ENCODE measurements at regions not wholly inside any gene's neighbourhood (a gene's known extent, or its start where the extent isn't known, plus 50 kb on each side); places are given as distances from the start of the nearest gene placed in this dataset.

DNA sequence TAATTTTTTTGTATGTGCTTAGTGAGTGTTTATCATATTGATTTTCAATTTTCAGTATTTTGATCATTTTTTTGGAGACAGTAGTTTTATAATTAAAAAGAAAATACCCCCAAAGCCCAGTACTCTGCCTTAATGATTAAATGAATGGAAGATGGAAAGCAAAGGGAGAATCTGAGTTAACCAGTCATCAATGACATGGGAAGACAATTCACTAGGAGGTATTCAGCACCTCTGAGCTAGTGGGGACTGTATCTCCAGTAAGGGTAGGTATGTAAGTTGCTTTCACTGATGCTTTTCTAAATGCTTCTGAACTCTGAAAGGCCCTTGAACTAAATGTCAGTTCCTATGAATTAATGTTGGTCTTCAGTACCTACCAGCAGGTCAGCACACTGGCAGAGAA lies 590.4 kb upstream of the DPPA4 start:
- TF ChIP-seq EGR1 (IDR thresholded peaks at IDR 0.05), result no peak
- TF ChIP-seq ZBTB7A (IDR thresholded peaks at IDR 0.05; ENCODE audit: low read depth), result no peak
- TF ChIP-seq TAF1 (IDR thresholded peaks at IDR 0.05; ENCODE audit: low read depth), result no peak
- no peak for TF ChIP-seq TCF12 (IDR thresholded peaks at IDR 0.05; ENCODE audit: low read depth)
- no peak for TF ChIP-seq RAD21 (IDR thresholded peaks at IDR 0.05; ENCODE audit: low read depth)
- no peak for TF ChIP-seq NFIC (IDR thresholded peaks at IDR 0.05)
- no peak for TF ChIP-seq FOXM1 (IDR thresholded peaks at IDR 0.05; ENCODE audit: borderline replicate concordance, low read depth)
- TF ChIP-seq, protein P1, sequence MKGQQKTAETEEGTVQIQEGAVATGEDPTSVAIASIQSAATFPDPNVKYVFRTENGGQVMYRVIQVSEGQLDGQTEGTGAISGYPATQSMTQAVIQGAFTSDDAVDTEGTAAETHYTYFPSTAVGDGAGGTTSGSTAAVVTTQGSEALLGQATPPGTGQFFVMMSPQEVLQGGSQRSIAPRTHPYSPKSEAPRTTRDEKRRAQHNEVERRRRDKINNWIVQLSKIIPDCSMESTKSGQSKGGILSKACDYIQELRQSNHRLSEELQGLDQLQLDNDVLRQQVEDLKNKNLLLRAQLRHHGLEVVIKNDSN (IDR thresholded peaks at IDR 0.05), result no peak
- no peak for TF ChIP-seq CREB1 (IDR thresholded peaks at IDR 0.05; ENCODE audit: low read depth)
- no peak for TF ChIP-seq CEBPB (IDR thresholded peaks at IDR 0.05)
- TF ChIP-seq, protein P2, sequence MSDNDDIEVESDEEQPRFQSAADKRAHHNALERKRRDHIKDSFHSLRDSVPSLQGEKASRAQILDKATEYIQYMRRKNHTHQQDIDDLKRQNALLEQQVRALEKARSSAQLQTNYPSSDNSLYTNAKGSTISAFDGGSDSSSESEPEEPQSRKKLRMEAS (IDR thresholded peaks at IDR 0.05), result no peak
- TF ChIP-seq EP300 (IDR thresholded peaks at IDR 0.05; ENCODE audit: borderline replicate concordance), result no peak
- no peak for TF ChIP-seq YY1 (IDR thresholded peaks at IDR 0.05; ENCODE audit: low read depth)
- TF ChIP-seq TEAD4 (IDR thresholded peaks at IDR 0.05), result no peak
- TF ChIP-seq, protein P3, sequence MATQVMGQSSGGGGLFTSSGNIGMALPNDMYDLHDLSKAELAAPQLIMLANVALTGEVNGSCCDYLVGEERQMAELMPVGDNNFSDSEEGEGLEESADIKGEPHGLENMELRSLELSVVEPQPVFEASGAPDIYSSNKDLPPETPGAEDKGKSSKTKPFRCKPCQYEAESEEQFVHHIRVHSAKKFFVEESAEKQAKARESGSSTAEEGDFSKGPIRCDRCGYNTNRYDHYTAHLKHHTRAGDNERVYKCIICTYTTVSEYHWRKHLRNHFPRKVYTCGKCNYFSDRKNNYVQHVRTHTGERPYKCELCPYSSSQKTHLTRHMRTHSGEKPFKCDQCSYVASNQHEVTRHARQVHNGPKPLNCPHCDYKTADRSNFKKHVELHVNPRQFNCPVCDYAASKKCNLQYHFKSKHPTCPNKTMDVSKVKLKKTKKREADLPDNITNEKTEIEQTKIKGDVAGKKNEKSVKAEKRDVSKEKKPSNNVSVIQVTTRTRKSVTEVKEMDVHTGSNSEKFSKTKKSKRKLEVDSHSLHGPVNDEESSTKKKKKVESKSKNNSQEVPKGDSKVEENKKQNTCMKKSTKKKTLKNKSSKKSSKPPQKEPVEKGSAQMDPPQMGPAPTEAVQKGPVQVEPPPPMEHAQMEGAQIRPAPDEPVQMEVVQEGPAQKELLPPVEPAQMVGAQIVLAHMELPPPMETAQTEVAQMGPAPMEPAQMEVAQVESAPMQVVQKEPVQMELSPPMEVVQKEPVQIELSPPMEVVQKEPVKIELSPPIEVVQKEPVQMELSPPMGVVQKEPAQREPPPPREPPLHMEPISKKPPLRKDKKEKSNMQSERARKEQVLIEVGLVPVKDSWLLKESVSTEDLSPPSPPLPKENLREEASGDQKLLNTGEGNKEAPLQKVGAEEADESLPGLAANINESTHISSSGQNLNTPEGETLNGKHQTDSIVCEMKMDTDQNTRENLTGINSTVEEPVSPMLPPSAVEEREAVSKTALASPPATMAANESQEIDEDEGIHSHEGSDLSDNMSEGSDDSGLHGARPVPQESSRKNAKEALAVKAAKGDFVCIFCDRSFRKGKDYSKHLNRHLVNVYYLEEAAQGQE (IDR thresholded peaks at IDR 0.05; ENCODE audit: low read depth), result no peak

DNA sequence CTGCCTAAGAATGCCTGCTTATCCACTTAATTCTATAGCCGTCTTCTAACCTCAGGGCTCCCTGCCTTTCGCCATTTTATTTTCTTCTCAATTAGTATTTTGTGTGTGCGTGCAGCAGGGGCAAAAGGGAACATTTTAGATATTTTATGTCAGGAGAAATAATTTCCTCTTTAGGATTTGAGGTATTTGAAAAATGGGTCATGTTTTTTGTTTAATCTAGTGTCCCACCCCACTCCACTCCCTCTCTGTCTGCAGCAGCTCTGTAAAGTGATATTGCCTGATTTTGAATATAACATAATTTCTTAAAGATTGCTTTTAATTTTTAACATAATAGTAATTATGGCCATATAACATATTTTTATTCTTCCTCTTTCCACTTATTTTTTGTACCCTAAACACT lies 593.2 kb upstream of the DPPA4 start:
- TF ChIP-seq, protein P3 (IDR thresholded peaks at IDR 0.05; ENCODE audit: low read depth), result no peak
- TF ChIP-seq, protein P2 (IDR thresholded peaks at IDR 0.05), result no peak
- TF ChIP-seq ZBTB7A (IDR thresholded peaks at IDR 0.05; ENCODE audit: low read depth), result no peak
- no peak for TF ChIP-seq TCF12 (IDR thresholded peaks at IDR 0.05; ENCODE audit: low read depth)
- TF ChIP-seq CREB1 (IDR thresholded peaks at IDR 0.05; ENCODE audit: low read depth), result no peak
- no peak for TF ChIP-seq EGR1 (IDR thresholded peaks at IDR 0.05)
- no peak for TF ChIP-seq TEAD4 (IDR thresholded peaks at IDR 0.05)
- no peak for TF ChIP-seq YY1 (IDR thresholded peaks at IDR 0.05; ENCODE audit: low read depth)
- TF ChIP-seq NFIC (IDR thresholded peaks at IDR 0.05), result no peak
- TF ChIP-seq EP300 (IDR thresholded peaks at IDR 0.05; ENCODE audit: borderline replicate concordance), result no peak
- no peak for TF ChIP-seq FOXM1 (IDR thresholded peaks at IDR 0.05; ENCODE audit: borderline replicate concordance, low read depth)
- TF ChIP-seq TAF1 (IDR thresholded peaks at IDR 0.05; ENCODE audit: low read depth), result no peak
- TF ChIP-seq RAD21 (IDR thresholded peaks at IDR 0.05; ENCODE audit: low read depth), result no peak
- TF ChIP-seq, protein P1 (IDR thresholded peaks at IDR 0.05), result no peak
- TF ChIP-seq CEBPB (IDR thresholded peaks at IDR 0.05), result no peak

DNA sequence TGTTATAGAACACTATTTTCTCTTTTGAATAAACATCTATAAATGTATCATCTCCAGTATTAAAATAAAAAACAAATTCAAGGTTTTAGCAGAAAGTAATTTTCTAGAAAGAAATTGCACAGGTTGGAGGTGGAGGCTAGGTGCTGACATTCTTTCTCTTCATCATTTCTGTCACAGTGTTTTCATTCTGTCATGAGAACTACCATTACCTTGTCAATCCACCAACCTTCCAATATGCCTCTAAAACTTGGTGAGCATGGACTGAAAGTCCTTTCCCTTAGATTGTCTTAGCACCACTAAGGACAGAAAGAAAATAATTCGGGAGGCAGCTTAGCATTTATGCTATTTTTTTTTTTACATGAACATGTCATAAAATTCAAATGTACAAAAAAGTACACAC lies 596.2 kb upstream of the DPPA4 start:
- TF ChIP-seq TAF1 (IDR thresholded peaks at IDR 0.05; ENCODE audit: low read depth) (no peak), EGR1 (IDR thresholded peaks at IDR 0.05) (no peak), TCF12 (IDR thresholded peaks at IDR 0.05; ENCODE audit: low read depth) (no peak), RAD21 (IDR thresholded peaks at IDR 0.05; ENCODE audit: low read depth) (no peak), CREB1 (IDR thresholded peaks at IDR 0.05; ENCODE audit: low read depth) (no peak), ZBTB7A (IDR thresholded peaks at IDR 0.05; ENCODE audit: low read depth) (no peak), EP300 (IDR thresholded peaks at IDR 0.05; ENCODE audit: borderline replicate concordance) (no peak), YY1 (IDR thresholded peaks at IDR 0.05; ENCODE audit: low read depth) (no peak)
- TF ChIP-seq, protein P3 (IDR thresholded peaks at IDR 0.05; ENCODE audit: low read depth), result no peak

DNA sequence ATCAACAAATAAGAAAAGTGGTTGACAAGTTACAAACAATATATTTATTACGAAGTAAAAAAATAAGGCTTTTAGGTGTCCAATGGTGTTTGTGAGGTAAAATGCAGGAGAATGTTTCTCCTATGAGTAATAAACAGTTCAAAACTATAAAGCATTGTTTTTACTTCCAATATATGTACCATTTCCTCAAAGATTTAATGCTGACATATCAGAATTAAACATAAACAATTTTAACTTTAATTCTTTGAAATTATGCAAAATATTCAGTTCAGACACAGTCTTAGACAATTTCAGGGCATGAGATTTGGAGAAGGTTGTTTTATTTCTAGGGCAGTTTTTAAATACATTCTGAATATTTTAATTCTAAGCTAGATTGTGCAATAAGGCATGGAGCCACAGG lies 602.5 kb upstream of the DPPA4 start:
- TF ChIP-seq YY1 (IDR thresholded peaks at IDR 0.05; ENCODE audit: low read depth), result no peak
- no peak for TF ChIP-seq TCF12 (IDR thresholded peaks at IDR 0.05; ENCODE audit: low read depth)
- TF ChIP-seq TAF1 (IDR thresholded peaks at IDR 0.05; ENCODE audit: low read depth), result no peak
- no peak for TF ChIP-seq EGR1 (IDR thresholded peaks at IDR 0.05)
- TF ChIP-seq, protein P3 (IDR thresholded peaks at IDR 0.05; ENCODE audit: low read depth), result no peak
- TF ChIP-seq NFIC (IDR thresholded peaks at IDR 0.05), result no peak
- TF ChIP-seq TEAD4 (IDR thresholded peaks at IDR 0.05), result no peak
- no peak for TF ChIP-seq CEBPB (IDR thresholded peaks at IDR 0.05)

Measured in Ishikawa (cell line).